ENCODE measurements at regions not wholly inside any gene's neighbourhood (a gene's known extent, or its start where the extent isn't known, plus 50 kb on each side); places are given as distances from the start of the nearest gene placed in this dataset.

GRCh38 chr12:94792693-94793092 is 142.3 kb upstream of the TMCC3 start:
- H3K4me2 ChIP-seq (replicated peaks; ENCODE audit: extremely low read depth, low read length, poor library complexity, severe bottlenecking), result peak overlapping the region; percentile 66
- H3K9ac ChIP-seq (ENCODE audit: insufficient read depth, low read length, poor library complexity, severe bottlenecking), result peak overlapping the region; percentile 42
- no peaks in the 10 kb centered on the region for H4K20me1 ChIP-seq (ENCODE audit: insufficient read depth, low read length)
- peak; percentile 43 to 59 (median 57) for DNase-seq
- peak overlapping the region; percentile 13 to 62 (median 16) for H3K4me3 ChIP-seq (replicated peaks in 1 of 3; ENCODE audit: low read depth in 2 of 3, low read length in 3 of 3)
- H3K9me3 Mint-ChIP-seq, result peaks cover 0 to 2% (median 0%) of the 10 kb centered on the region in 7 donors
- H3K4me3 Mint-ChIP-seq, result peak overlapping the region; percentile 72 to 92
- WGBS (ENCODE audit: insufficient coverage), result 2% methylated on average over 6 of the region's 6 CpGs
- peak overlapping the region; percentile 58 to 70 for H3K27ac ChIP-seq (ENCODE audit: low read depth in 1 of 2, low read length in 2 of 2)
- no peaks in the 10 kb centered on the region for H3K79me2 ChIP-seq (ENCODE audit: insufficient read depth, low read length)
- peaks cover 13 to 19% of the 10 kb centered on the region in 2 donors for H3K4me1 ChIP-seq (ENCODE audit: control insufficient read depth in 1 of 2, insufficient read depth in 2 of 2, low read length in 2 of 2)
- H3K36me3 ChIP-seq (replicated peaks in 1 of 2; ENCODE audit: control insufficient read depth in 1 of 2, insufficient read depth in 2 of 2, low read length in 2 of 2), result no peaks in the 10 kb centered on the region
- intact Hi-C loops (cut with micrococcal nuclease), result no loop called here
- H3K27me3 ChIP-seq (ENCODE audit: control insufficient read depth in 2 of 2, insufficient read depth in 2 of 2, low read length in 2 of 2), result no peaks in the 10 kb centered on the region
- TF ChIP-seq, protein P1, sequence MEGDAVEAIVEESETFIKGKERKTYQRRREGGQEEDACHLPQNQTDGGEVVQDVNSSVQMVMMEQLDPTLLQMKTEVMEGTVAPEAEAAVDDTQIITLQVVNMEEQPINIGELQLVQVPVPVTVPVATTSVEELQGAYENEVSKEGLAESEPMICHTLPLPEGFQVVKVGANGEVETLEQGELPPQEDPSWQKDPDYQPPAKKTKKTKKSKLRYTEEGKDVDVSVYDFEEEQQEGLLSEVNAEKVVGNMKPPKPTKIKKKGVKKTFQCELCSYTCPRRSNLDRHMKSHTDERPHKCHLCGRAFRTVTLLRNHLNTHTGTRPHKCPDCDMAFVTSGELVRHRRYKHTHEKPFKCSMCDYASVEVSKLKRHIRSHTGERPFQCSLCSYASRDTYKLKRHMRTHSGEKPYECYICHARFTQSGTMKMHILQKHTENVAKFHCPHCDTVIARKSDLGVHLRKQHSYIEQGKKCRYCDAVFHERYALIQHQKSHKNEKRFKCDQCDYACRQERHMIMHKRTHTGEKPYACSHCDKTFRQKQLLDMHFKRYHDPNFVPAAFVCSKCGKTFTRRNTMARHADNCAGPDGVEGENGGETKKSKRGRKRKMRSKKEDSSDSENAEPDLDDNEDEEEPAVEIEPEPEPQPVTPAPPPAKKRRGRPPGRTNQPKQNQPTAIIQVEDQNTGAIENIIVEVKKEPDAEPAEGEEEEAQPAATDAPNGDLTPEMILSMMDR (IDR thresholded peaks at IDR 0.05), result no peak
- H2AFZ ChIP-seq (ENCODE audit: insufficient read depth, low read depth, low read length, poor library complexity, severe bottlenecking), result peak overlapping the region; percentile 73
- H3K4me1 Mint-ChIP-seq, result peaks cover 15% of the 10 kb centered on the region
- H3K36me3 Mint-ChIP-seq, result no peaks in the 10 kb centered on the region
- peak overlapping the region; percentile 76 to 89 (median 83) for H3K27ac Mint-ChIP-seq
- H3K27me3 Mint-ChIP-seq (ENCODE audit: low read depth in 3 of 3), result no peaks in the 10 kb centered on the region
- no peaks in the 10 kb centered on the region for H3K9me3 ChIP-seq (replicated peaks in 1 of 2; ENCODE audit: control insufficient read depth in 1 of 2, insufficient read depth in 1 of 2, low read length in 2 of 2)

- Mint-ChIP-seq H3K9me3 (peaks cover 0 to 2% (median 0%) of the 10 kb centered on the region in 7 donors), H3K4me3 (no peak overlapping the region), H3K36me3 (no peaks in the 10 kb centered on the region), H3K4me1 (peaks cover 15% of the 10 kb centered on the region), H3K27me3 (ENCODE audit: low read depth in 3 of 3) (no peaks in the 10 kb centered on the region), H3K27ac (peak overlapping the region in 1 of 7 donors; percentile 84)
- peak overlapping the region in 1 of 3 experiments; percentile 62 for H3K4me3 ChIP-seq (replicated peaks in 1 of 3; ENCODE audit: low read depth in 2 of 3, low read length in 3 of 3)
- no peak overlapping the region for H3K9ac ChIP-seq (ENCODE audit: insufficient read depth, low read length, poor library complexity, severe bottlenecking)
- peak overlapping the region; percentile 73 for H2AFZ ChIP-seq (ENCODE audit: insufficient read depth, low read depth, low read length, poor library complexity, severe bottlenecking)
- H4K20me1 ChIP-seq (ENCODE audit: insufficient read depth, low read length), result no peaks in the 10 kb centered on the region
- TF ChIP-seq, protein P1 (IDR thresholded peaks at IDR 0.05), result no peak
- no peaks in the 10 kb centered on the region for H3K36me3 ChIP-seq (replicated peaks in 1 of 2; ENCODE audit: control insufficient read depth in 1 of 2, insufficient read depth in 2 of 2, low read length in 2 of 2)
- peak overlapping the region; percentile 66 for H3K4me2 ChIP-seq (replicated peaks; ENCODE audit: extremely low read depth, low read length, poor library complexity, severe bottlenecking)
- H3K79me2 ChIP-seq (ENCODE audit: insufficient read depth, low read length), result no peaks in the 10 kb centered on the region
- WGBS (ENCODE audit: insufficient coverage), result no CpG with 5 or more reads among the region's 16 CpGs
- H3K27ac ChIP-seq (ENCODE audit: low read depth in 1 of 2, low read length in 2 of 2), result peak overlapping the region in 1 of 2 donors; percentile 70
- intact Hi-C loops (cut with micrococcal nuclease), result no loop called here
- H3K9me3 ChIP-seq (replicated peaks in 1 of 2; ENCODE audit: control insufficient read depth in 1 of 2, insufficient read depth in 1 of 2, low read length in 2 of 2), result no peaks in the 10 kb centered on the region
- no peaks in the 10 kb centered on the region for H3K27me3 ChIP-seq (ENCODE audit: control insufficient read depth in 2 of 2, insufficient read depth in 2 of 2, low read length in 2 of 2)
- DNase-seq, result no peak
- peaks cover 13 to 19% of the 10 kb centered on the region in 2 donors for H3K4me1 ChIP-seq (ENCODE audit: control insufficient read depth in 1 of 2, insufficient read depth in 2 of 2, low read length in 2 of 2)
These were observed 141.6 kb upstream of the TMCC3 start for GRCh38 chr12:94791933-94792332.

All from CD14-positive monocyte (primary cell).